Naive thymus-derived CD8-positive, alpha-beta T cell (primary cell): ENCODE measurements at regions not wholly inside any gene's neighbourhood (a gene's known extent, or its start where the extent isn't known, plus 50 kb on each side); places are given as distances from the start of the nearest gene placed in this dataset.

Experiments
- ATAC-seq, 2 donors: fragments of 150-1000 bp; cut with Tn5 transposase in 1 of 2; sonication (Bioruptor Pico), chemical (Tn5 transposase) in 1 of 2; 1 replicate in 1 of 2; 2 replicates in 1 of 2; pipeline ENCODE4 v1.10.0; 2021; ENCODE audit warnings: mild to moderate bottlenecking in 2 of 2, moderate library complexity in 2 of 2
- POLR2A ChIA-PET: fragments of 350-600 bp; sonication (Branson Sonifier 250); formaldehyde crosslinking; loops from one replicate; lab custom pipeline; 2021; ENCODE audit warnings: antibody characterized with exemption; lab: Charles Lee
- DNase-seq, 10 donors: peaks; one replicate each; pipeline versions ENCODE4 v3.0.0 to v3.0.0-alpha.2; 2020 to 2022
- H3K27ac Mint-ChIP-seq, 10 donors: one replicate each; pipeline ENCODE4 v1.8.0; 2020 to 2022; ENCODE audit warnings: mild to moderate bottlenecking in 10 of 10, mixed read lengths in 10 of 10, moderate library complexity in 4 of 10, inconsistent platforms in 1 of 10
- H3K27me3 Mint-ChIP-seq, 5 donors: one replicate each; pipeline ENCODE4 v1.8.0; 2021 to 2022; ENCODE audit warnings: mixed read lengths in 5 of 5
- H3K36me3 Mint-ChIP-seq, 3 donors: one replicate each; pipeline ENCODE4 v1.8.0; 2020 to 2022; ENCODE audit warnings: mixed read lengths in 3 of 3, mild to moderate bottlenecking in 2 of 3, inconsistent platforms in 1 of 3
- H3K4me1 Mint-ChIP-seq, 4 donors: one replicate each; pipeline ENCODE4 v1.8.0; 2021 to 2022; ENCODE audit warnings: mixed read lengths in 4 of 4
- H3K4me3 Mint-ChIP-seq, 10 donors: one replicate each; pipeline ENCODE4 v1.8.0; 2020 to 2022; ENCODE audit warnings: mild to moderate bottlenecking in 10 of 10, mixed read lengths in 10 of 10, moderate library complexity in 6 of 10, inconsistent platforms in 1 of 10
- H3K9me3 Mint-ChIP-seq, 9 donors: one replicate each; pipeline ENCODE4 v1.8.0; 2020 to 2022; ENCODE audit warnings: mixed read lengths in 9 of 9, mild to moderate bottlenecking in 3 of 9, inconsistent platforms in 1 of 9, moderate library complexity in 1 of 9

DNA sequence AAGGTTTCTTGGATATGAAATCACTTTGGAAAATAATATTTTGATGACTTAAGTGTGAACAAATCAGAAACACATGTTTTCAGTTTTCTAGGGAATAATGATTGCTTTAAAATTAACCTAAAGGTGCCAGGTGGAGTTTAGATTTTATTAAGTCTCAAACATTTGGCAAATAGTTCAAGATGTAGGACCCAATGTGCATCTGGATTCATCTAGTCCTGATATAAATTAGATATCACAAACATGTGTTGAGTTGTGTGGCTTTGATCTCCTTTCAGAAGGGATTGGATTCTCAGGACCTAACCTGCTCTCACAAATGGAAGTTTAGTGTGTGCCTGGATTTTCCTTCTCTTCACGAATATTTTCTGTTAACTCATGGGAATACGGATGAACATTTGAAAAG, 291.4 kb upstream of the ISL1 start:
- ATAC-seq (no peak), DNase-seq (no peak)
- Mint-ChIP-seq H3K27me3 (peaks cover 0 to 4% (median 0%) of the 10 kb centered on the region in 5 donors), H3K4me3 (no peak overlapping the region), H3K4me1 (no peaks in the 10 kb centered on the region), H3K36me3 (no peaks in the 10 kb centered on the region), H3K27ac (no peak overlapping the region), H3K9me3 (peaks cover 0 to 36% (median 0%) of the 10 kb centered on the region in 9 donors)
- POLR2A ChIA-PET = no interaction called here

- H3K36me3 Mint-ChIP-seq = no peaks in the 10 kb centered on the region
- ATAC-seq = no peak
- H3K4me1 Mint-ChIP-seq = no peaks in the 10 kb centered on the region
- H3K9me3 Mint-ChIP-seq = peaks cover 0 to 33% (median 4%) of the 10 kb centered on the region in 9 donors
- DNase-seq = no peak
- no peak overlapping the region for H3K4me3 Mint-ChIP-seq
- H3K27ac Mint-ChIP-seq = no peak overlapping the region
- POLR2A ChIA-PET = no interaction called here
- H3K27me3 Mint-ChIP-seq = peaks cover 0 to 4% (median 0%) of the 10 kb centered on the region in 5 donors
These were observed 287.8 kb upstream of the ISL1 start for GRCh38 chr5:51095486-51095885.

GRCh38 chr5:51096859-51097258, 286.4 kb upstream of the ISL1 start:
- no peaks in the 10 kb centered on the region for H3K36me3 Mint-ChIP-seq
- H3K9me3 Mint-ChIP-seq = peaks cover 0 to 29% (median 3%) of the 10 kb centered on the region in 9 donors
- POLR2A ChIA-PET = no interaction called here
- H3K27ac Mint-ChIP-seq = no peak overlapping the region
- H3K27me3 Mint-ChIP-seq = no peaks in the 10 kb centered on the region
- no peak for ATAC-seq
- no peak overlapping the region for H3K4me3 Mint-ChIP-seq
- no peaks in the 10 kb centered on the region for H3K4me1 Mint-ChIP-seq
- no peak for DNase-seq

DNA sequence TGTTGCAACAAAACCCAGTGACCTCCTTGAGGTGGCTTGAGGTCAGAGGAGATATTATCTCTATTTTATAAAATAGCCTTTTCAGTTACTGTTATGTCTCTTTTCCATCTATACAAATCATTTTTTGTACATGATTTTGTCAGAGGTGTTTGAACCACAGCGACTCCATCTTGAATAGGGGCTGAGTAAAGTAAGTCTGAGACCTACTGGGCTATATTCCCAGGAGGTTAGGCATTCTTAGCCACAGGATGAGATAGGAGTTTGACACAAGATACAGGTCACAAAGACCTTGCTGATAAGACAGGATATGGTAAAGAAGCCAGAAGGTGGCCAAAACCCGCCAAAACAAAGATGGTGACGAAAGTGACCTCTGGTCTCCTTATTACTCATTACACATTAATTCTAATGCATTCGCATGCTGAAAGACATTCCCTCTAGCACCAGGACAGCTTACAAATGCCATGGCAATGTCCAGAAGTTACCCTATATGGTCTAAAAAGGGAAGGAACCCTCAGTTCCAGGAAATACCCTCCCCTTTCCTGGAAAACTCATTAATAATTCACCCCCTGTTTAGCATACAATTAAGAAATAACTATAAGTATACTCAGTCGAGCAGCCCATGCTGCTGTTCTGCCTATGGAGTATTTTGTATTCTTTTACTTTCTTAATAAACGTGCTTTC, 283.9 kb upstream of the ISL1 start:
- POLR2A ChIA-PET = no interaction called here
- DNase-seq (no peak), ATAC-seq (no peak)
- no peaks in the 10 kb centered on the region for H3K4me1 Mint-ChIP-seq
- H3K9me3 Mint-ChIP-seq = peaks cover 0 to 28% (median 2%) of the 10 kb centered on the region in 9 donors
- no peaks in the 10 kb centered on the region for H3K27me3 Mint-ChIP-seq
- no peak overlapping the region for H3K4me3 Mint-ChIP-seq
- H3K27ac Mint-ChIP-seq = no peak overlapping the region
- H3K36me3 Mint-ChIP-seq = no peaks in the 10 kb centered on the region

DNA sequence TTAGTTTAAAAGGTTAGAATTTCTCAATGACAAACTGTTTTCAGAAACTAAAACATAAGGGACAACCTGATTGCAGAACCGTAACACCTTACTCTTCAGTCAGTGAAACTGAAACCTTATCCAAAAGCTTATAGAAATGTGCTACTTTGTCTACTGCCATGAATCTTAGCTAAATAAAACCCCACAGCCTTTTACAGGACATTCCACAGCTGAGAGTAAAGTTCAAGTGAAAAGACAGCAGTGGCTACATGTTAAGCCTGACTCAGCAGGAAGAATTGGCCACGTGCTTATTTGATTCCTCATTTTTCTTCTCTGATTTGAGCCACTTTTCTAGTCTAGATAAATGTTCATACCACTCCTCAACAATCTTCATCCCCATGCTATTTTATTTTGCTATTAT, 278.7 kb upstream of the ISL1 start:
- Mint-ChIP-seq H3K27ac (no peak overlapping the region), H3K36me3 (no peaks in the 10 kb centered on the region), H3K9me3 (peaks cover 0 to 26% (median 6%) of the 10 kb centered on the region in 9 donors), H3K4me1 (no peaks in the 10 kb centered on the region), H3K4me3 (no peak overlapping the region), H3K27me3 (no peaks in the 10 kb centered on the region)
- no peak for DNase-seq
- no peak for ATAC-seq
- POLR2A ChIA-PET = no interaction called here

DNA sequence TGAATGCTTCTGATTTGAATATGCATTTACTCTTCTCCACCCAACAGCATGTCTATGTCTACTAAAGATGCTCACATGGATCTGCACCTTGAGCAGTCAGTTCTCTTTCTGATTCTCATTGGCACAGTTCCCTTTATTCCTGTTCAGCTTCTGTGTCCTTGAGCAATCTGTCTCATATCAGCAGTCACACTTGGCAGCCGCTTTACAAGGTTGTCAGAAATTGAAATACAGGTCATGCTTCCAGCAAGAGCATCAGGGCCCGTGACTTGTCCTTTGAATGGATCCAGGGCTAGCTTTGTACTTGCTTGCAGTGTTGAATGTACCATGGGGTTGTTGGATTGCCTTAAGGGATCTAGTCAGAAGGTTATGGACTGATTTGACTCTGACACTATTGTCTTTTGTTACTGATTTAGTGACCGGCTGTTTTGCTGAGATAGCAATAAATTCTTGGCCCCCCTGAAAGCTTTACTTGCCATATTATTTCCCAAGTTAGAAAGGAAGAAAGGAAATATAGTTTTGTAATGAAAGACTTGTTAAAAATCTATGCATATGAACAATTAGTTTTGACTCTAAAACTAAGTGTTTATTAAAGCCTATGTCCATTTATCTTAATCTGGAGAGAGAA, 273.4 kb upstream of the ISL1 start:
- POLR2A ChIA-PET = no interaction called here
- DNase-seq (no peak), ATAC-seq (no peak)
- Mint-ChIP-seq H3K36me3 (no peaks in the 10 kb centered on the region), H3K27me3 (no peaks in the 10 kb centered on the region), H3K4me3 (no peak overlapping the region), H3K27ac (no peak overlapping the region), H3K9me3 (peaks cover 0 to 21% (median 6%) of the 10 kb centered on the region in 9 donors), H3K4me1 (no peaks in the 10 kb centered on the region)

GRCh38 chr5:51131266-51131665, 252.0 kb upstream of the ISL1 start:
- no peak for DNase-seq
- Mint-ChIP-seq H3K27me3 (peaks cover 0 to 3% (median 0%) of the 10 kb centered on the region in 5 donors), H3K36me3 (no peaks in the 10 kb centered on the region), H3K4me1 (no peaks in the 10 kb centered on the region), H3K9me3 (peaks cover under 1 to 32% (median 17%) of the 10 kb centered on the region in 9 donors), H3K4me3 (no peak overlapping the region), H3K27ac (no peak overlapping the region)
- ATAC-seq = no peak
- POLR2A ChIA-PET = no interaction called here

GRCh38 chr5:51138164-51138563, 245.1 kb upstream of the ISL1 start:
- H3K27me3 Mint-ChIP-seq = peaks cover 0 to 3% (median 0%) of the 10 kb centered on the region in 5 donors
- no peaks in the 10 kb centered on the region for H3K4me1 Mint-ChIP-seq
- no peaks in the 10 kb centered on the region for H3K36me3 Mint-ChIP-seq
- POLR2A ChIA-PET = no interaction called here
- no peak overlapping the region for H3K4me3 Mint-ChIP-seq
- H3K27ac Mint-ChIP-seq = no peak overlapping the region
- H3K9me3 Mint-ChIP-seq = peaks cover 4 to 32% (median 11%) of the 10 kb centered on the region in 9 donors
- DNase-seq = no peak
- ATAC-seq = no peak

GRCh38 chr5:51148437-51148836, 234.8 kb upstream of the ISL1 start:
- ATAC-seq (no peak), DNase-seq (no peak)
- Mint-ChIP-seq H3K36me3 (peaks cover 0 to 9% (median 0%) of the 10 kb centered on the region in 3 donors), H3K4me1 (no peaks in the 10 kb centered on the region), H3K9me3 (peaks cover 8 to 52% (median 33%) of the 10 kb centered on the region in 9 donors), H3K4me3 (no peak overlapping the region), H3K27ac (no peak overlapping the region), H3K27me3 (no peaks in the 10 kb centered on the region)
- POLR2A ChIA-PET = no interaction called here

GRCh38 chr5:51156222-51156621, 227.0 kb upstream of the ISL1 start:
- peaks cover 0 to 9% (median 0%) of the 10 kb centered on the region in 3 donors for H3K36me3 Mint-ChIP-seq
- no peaks in the 10 kb centered on the region for H3K27me3 Mint-ChIP-seq
- H3K4me3 Mint-ChIP-seq = no peak overlapping the region
- ATAC-seq (no peak), DNase-seq (no peak)
- POLR2A ChIA-PET = no interaction called here
- H3K9me3 Mint-ChIP-seq = peaks cover 3 to 30% (median 18%) of the 10 kb centered on the region in 9 donors
- no peak overlapping the region for H3K27ac Mint-ChIP-seq
- no peaks in the 10 kb centered on the region for H3K4me1 Mint-ChIP-seq

DNA sequence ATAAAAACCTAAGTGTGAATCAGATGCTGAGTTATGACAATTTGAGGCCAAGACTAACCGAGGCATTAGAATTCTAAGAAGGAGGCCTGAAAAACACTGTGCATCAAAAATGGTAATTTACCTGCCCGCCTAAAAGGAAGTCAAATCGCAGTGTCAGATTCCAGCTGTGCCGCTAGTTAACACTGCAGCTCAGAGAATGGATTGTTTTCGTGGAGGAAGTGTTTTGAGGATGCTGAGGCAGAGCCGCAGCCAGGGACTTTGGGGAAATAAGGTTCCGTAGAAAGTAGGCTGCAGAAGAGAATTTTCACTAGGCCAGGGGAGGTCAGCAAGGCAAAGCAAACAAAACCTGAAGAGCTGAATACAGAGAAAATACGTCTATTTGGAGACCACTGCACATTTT, 226.4 kb upstream of the ISL1 start:
- ATAC-seq (no peak), DNase-seq (no peak)
- no peak overlapping the region for H3K27ac Mint-ChIP-seq
- H3K4me1 Mint-ChIP-seq = no peaks in the 10 kb centered on the region
- no peaks in the 10 kb centered on the region for H3K27me3 Mint-ChIP-seq
- no peak overlapping the region for H3K4me3 Mint-ChIP-seq
- peaks cover 0 to 10% (median 0%) of the 10 kb centered on the region in 3 donors for H3K36me3 Mint-ChIP-seq
- POLR2A ChIA-PET = no interaction called here
- peaks cover 3 to 32% (median 24%) of the 10 kb centered on the region in 9 donors for H3K9me3 Mint-ChIP-seq

GRCh38 chr5:51159164-51159563, 224.1 kb upstream of the ISL1 start:
- POLR2A ChIA-PET = no interaction called here

DNA sequence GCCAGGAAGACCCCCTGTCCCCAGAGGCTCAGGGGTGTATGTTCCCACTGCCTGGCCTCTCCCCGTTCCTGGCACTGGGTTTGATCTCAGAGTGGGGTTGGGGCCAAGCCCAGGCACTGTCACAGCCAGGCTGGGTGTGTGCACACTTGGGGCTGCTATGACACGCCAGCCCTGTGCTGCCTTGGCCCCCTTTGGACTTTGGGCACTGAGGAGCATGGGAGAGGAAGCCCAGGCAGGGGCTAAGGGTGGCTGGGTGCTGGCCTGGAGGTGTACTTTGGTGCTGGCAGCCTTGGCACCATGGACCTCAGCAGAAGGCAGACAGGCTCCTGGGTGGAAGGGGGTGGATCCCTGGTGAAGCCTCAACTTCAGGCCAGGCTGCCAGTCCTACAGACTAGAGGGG, 223.6 kb upstream of the ISL1 start:
- no peak overlapping the region for H3K4me3 Mint-ChIP-seq
- ATAC-seq (no peak), DNase-seq (peak in 1 of 10 donors; percentile 54)
- POLR2A ChIA-PET = no interaction called here
- peaks cover 0 to 25% (median 0%) of the 10 kb centered on the region in 3 donors for H3K36me3 Mint-ChIP-seq
- no peak overlapping the region for H3K27ac Mint-ChIP-seq
- peaks cover 6 to 49% (median 33%) of the 10 kb centered on the region in 9 donors for H3K9me3 Mint-ChIP-seq
- H3K4me1 Mint-ChIP-seq = no peaks in the 10 kb centered on the region
- no peaks in the 10 kb centered on the region for H3K27me3 Mint-ChIP-seq

More at GRCh38 chr5:51159164-51159563, 224.1 kb upstream of the ISL1 start:
- Mint-ChIP-seq H3K4me1 (no peaks in the 10 kb centered on the region), H3K36me3 (peaks cover 0 to 23% (median 0%) of the 10 kb centered on the region in 3 donors), H3K27me3 (no peaks in the 10 kb centered on the region), H3K9me3 (peaks cover 9 to 51% (median 33%) of the 10 kb centered on the region in 9 donors), H3K4me3 (no peak overlapping the region), H3K27ac (no peak overlapping the region)
- ATAC-seq (no peak), DNase-seq (no peak)
